ENCODE measurements at regions not wholly inside any gene's neighbourhood (a gene's known extent, or its start where the extent isn't known, plus 50 kb on each side); places are given as distances from the start of the nearest gene placed in this dataset.

DNA sequence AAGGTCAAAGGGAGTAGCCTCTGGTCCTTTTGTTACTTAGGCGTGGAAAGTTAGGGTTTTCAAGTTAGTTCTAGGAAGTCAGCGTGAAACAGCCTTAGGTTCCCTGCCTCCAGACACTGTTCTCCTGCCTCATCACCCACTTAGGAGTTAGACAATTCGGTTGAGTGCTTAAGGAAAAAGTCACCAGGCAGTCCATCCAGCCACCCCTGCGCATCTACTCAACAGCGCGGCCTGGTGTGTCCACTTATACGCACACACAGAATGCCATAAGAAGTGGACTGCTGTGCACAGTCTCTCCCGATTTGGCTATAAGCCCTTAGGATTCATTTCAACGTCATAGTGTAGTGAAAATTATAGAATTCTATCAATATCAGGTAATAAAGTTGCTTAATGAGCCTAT, 470.8 kb upstream of the TNP1 start (continued):
- TF ChIP-seq SKIL (IDR thresholded peaks at IDR 0.05; ENCODE audit: low read depth, poor library complexity, severe bottlenecking) = no peak
- TF ChIP-seq STAT3 (IDR thresholded peaks at IDR 0.05; ENCODE audit: low read depth, low read length) = no peak

- Histone ChIP-seq H3K79me2 (ENCODE audit: control insufficient read depth, insufficient read depth, low read length) (no peaks in the 10 kb centered on the region), H3K4me3 (no peak overlapping the region), H3K27me3 (replicated peaks in 1 of 2; ENCODE audit: control insufficient read depth in 2 of 2, insufficient read depth in 2 of 2, low read length in 1 of 2) (no peaks in the 10 kb centered on the region), H3K9me3 (replicated peaks; ENCODE audit: control insufficient read depth, insufficient read depth, low read length) (peaks cover 4% of the 10 kb centered on the region; the same call in 2 of the 3 replicates), H3K9ac (ENCODE audit: control insufficient read depth, insufficient read depth, low read length) (no peak overlapping the region), H4K20me1 (ENCODE audit: control insufficient read depth, insufficient read depth) (no peaks in the 10 kb centered on the region), H3K27ac (ENCODE audit: control insufficient read depth, insufficient read depth) (no peak overlapping the region), H3K36me3 (ENCODE audit: control insufficient read depth in 2 of 2, insufficient read depth in 2 of 2, low read length in 1 of 2) (no peaks in the 10 kb centered on the region), H3K4me2 (ENCODE audit: control insufficient read depth, insufficient read depth) (no peak overlapping the region), H2AFZ (ENCODE audit: control insufficient read depth, low read depth, low read length) (no peak overlapping the region), H3K4me1 (ENCODE audit: control insufficient read depth, insufficient read depth, low read length) (no peaks in the 10 kb centered on the region)
- BruUV-seq (replicated peaks) = no TSS peak
- no peak for ATAC-seq
- no peak for DNase-seq (ENCODE audit: low read depth, low spot score)
- RAD21 ChIA-PET (ENCODE audit: unreplicated experiment) = no interaction called here
- TF ChIP-seq HDAC6 (IDR thresholded peaks at IDR 0.05; ENCODE audit: unreplicated experiment) = no peak
- TF ChIP-seq, protein P1, sequence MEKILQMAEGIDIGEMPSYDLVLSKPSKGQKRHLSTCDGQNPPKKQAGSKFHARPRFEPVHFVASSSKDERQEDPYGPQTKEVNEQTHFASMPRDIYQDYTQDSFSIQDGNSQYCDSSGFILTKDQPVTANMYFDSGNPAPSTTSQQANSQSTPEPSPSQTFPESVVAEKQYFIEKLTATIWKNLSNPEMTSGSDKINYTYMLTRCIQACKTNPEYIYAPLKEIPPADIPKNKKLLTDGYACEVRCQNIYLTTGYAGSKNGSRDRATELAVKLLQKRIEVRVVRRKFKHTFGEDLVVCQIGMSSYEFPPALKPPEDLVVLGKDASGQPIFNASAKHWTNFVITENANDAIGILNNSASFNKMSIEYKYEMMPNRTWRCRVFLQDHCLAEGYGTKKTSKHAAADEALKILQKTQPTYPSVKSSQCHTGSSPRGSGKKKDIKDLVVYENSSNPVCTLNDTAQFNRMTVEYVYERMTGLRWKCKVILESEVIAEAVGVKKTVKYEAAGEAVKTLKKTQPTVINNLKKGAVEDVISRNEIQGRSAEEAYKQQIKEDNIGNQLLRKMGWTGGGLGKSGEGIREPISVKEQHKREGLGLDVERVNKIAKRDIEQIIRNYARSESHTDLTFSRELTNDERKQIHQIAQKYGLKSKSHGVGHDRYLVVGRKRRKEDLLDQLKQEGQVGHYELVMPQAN (conservative IDR thresholded peaks at IDR 0.05) = no peak
- intact Hi-C loops (cut with micrococcal nuclease; ENCODE audit: unreplicated experiment) = no loop called here
- in situ Hi-C loops (cut with MboI) = no loop called here
- no peak for FAIRE-seq
- SMC1A ChIA-PET (ENCODE audit: uncharacterized antibody, unreplicated experiment) = no interaction called here
- POLR2A ChIA-PET = no interaction called here
- WGBS (ENCODE audit: insufficient coverage, insufficient replicate concordance, low lambda C conversion rate, missing lambda C conversion rate) = 36% methylated on average over 4 of the region's 4 CpGs
- CTCF ChIA-PET = no interaction called here
Observed at GRCh38 chr2:217329023-217329431, 469.2 kb upstream of the TNP1 start.

Data from GM12878 (cell line).